MM.1S (cell line): ENCODE measurements at regions not wholly inside any gene's neighbourhood (a gene's known extent, or its start where the extent isn't known, plus 50 kb on each side); places are given as distances from the start of the nearest gene placed in this dataset.

Experiments used
- CTCF ChIP-seq: fragments of 300-600 bp; sonication (generic); IDR thresholded peaks from 2 replicates; pipeline ENCODE4 v1.5.1; 2016; ENCODE audit warnings: antibody characterized with exemption, low read length, mixed read lengths
- EZH2 ChIP-seq: fragments of 300-600 bp; sonication (generic); optimal IDR thresholded peaks from 2 replicates; pipeline ENCODE3; 2017; ENCODE audit warnings: low read depth, mild to moderate bottlenecking, antibody characterized with exemption, low read length, mixed read lengths

GRCh38 chr16:72458035-72458434 is 286.1 kb upstream of the PMFBP1 start:
- no peak for TF ChIP-seq CTCF
- TF ChIP-seq EZH2 = no peak
